ENCODE measurements at regions not wholly inside any gene's neighbourhood (a gene's known extent, or its start where the extent isn't known, plus 50 kb on each side); places are given as distances from the start of the nearest gene placed in this dataset.

GRCh38 chr1:239067058-239067457, 319.3 kb upstream of the CHRM3 start:
- TF ChIP-seq EZH2 (IDR thresholded peaks at IDR 0.05; ENCODE audit: borderline replicate concordance, insufficient read depth, low read depth, low read length, poor library complexity, severe bottlenecking) = no peak
- TF ChIP-seq CTCF (IDR thresholded peaks at IDR 0.05) = no peak

All from B cell (primary cell).